Renal cortical epithelial cell (primary cell): ENCODE measurements at regions not wholly inside any gene's neighbourhood (a gene's known extent, or its start where the extent isn't known, plus 50 kb on each side); places are given as distances from the start of the nearest gene placed in this dataset.
A peak's percentile ranks its signal among the peaks of the same experiment; 100 is the strongest.

ENCODE experiments used
- DNase-seq: peaks from one replicate; pipeline ENCODE4 v3.0.0-alpha.2; 2011; ENCODE audit warnings: low read depth

GRCh38 chr7:115475761-115476385 is 554.0 kb downstream of the MDFIC start:
- DNase-seq = peak; percentile 29

DNA sequence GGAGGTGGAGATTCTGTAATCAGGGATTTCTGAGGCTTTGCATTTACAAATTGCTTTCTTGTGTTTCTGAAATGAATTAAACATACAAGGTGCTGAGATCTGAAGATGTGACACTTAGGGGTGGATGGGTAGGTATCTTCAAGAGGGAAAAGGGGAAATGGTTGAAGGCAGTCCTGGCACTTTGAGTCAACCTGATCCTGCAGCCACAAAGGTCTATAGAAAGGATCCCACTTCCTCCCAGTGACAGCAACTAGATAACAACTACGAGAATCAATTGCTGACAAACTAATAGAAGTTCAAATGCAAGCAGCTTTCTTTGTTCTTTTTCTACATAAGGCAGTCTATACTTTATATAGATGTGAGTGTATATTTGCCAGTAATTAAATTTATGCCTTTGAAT is 553.3 kb downstream of the MDFIC start:
- DNase-seq = no peak

GRCh38 chr7:115474137-115474536 is 552.2 kb downstream of the MDFIC start:
- DNase-seq = no peak

DNA sequence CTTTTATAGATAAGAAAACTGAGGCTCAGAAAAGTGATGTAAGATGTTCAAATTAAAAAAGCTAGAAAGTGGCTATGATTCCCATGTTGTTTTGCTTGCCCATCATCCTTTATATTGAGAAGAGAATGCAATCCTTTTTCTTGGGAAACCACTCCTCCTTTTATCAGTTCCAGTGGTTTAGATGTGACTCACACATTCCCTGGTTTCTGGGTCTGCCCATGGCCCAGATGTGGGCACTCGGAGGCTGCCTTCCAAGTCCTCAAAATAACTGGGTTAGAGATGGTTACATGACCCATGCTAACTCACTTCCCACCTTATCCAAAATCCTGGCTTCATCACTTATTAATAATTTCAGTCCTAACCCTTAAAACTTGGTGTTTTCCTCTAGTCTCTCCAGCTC is 550.0 kb downstream of the MDFIC start:
- DNase-seq = peak; percentile 25

DNA sequence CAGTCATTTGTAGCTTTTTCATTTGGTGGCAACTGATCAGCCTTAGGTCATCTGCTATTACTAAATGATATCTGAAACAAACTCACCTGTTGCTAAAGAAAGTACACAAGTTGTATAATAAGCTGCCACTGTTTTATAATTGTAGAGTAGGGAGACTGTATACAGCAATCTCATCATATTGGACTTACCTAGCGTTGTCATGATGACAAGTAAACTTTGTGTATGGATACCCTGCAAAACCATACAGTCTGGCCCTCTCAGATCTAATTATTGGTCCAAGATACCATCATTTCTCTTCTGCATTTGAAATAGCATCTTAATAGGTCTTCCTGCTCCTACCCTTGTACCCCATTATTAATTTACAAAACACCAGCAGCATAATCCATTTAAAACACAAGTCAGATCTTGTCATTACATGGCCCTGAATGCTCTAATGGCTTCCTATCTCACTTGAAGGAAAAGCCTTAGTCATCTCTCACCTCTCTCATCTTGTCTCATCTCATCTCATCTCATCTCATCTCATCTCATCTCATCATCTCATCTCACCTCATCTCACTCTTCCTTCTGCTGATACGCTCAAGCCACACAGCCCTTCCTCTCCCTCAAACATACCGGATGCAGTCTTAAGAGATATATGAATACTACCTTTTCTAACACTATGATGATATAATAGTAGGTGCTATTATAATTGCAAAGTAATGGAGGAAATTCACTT is 540.6 kb downstream of the MDFIC start:
- DNase-seq = no peak

GRCh38 chr7:115449689-115450088 is 527.8 kb downstream of the MDFIC start:
- DNase-seq = no peak

- DNase-seq = no peak
Observed at GRCh38 chr7:115447495-115447894, 525.6 kb downstream of the MDFIC start.

- no peak for DNase-seq
Observed at GRCh38 chr7:115441033-115441432, 519.1 kb downstream of the MDFIC start.

GRCh38 chr7:115435178-115435577 is 513.3 kb downstream of the MDFIC start:
- DNase-seq = no peak

- DNase-seq = no peak
Observed at GRCh38 chr7:115429918-115430317, 508.0 kb downstream of the MDFIC start.

GRCh38 chr7:115417662-115418061 is 495.8 kb downstream of the MDFIC start:
- DNase-seq = no peak

GRCh38 chr7:115410972-115411686 is 489.2 kb downstream of the MDFIC start:
- DNase-seq = no peak

DNA sequence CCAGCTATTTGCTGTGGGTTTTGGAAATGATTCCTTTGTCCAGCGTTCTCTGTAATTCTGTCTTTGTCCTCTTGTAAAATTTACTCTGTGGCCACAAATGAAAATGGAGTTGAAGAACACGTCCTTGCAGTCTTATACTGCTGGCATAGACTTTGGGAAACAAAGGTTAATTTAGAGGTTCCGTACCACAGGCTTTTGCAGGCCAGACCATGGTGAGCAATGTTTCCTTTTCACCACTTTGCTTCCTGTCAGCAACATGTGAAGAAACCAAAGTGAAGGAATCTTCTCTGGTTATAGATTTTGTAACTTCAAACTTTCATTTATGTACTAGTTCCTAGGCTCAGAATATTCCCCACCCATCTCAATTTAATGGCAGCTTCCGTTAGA is 488.5 kb downstream of the MDFIC start:
- DNase-seq = no peak

- DNase-seq = no peak
Observed at GRCh38 chr7:115409682-115410433, 488.0 kb downstream of the MDFIC start.

DNA sequence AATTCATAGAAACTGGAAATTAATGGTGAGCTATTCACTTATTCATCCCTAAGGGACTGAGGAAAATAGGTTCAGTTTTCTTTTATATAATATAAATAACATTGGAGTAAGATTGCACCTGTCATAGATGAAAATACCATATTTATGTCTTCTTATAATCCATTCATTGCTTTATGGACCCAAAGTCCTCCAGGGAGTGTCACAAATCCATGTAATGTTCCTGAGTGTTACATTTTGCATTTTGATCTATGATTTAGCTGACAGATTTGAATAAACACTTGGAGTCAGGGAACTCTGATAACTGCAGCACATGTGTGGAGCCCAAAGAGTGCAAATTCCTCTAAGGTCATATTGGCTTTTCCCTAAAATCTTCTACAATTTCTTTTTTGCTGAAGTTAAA is 484.3 kb downstream of the MDFIC start:
- no peak for DNase-seq

- no peak for DNase-seq
Observed at GRCh38 chr7:115387137-115387536, 465.2 kb downstream of the MDFIC start.

GRCh38 chr7:115379321-115379720 is 457.4 kb downstream of the MDFIC start:
- no peak for DNase-seq

- DNase-seq = no peak
Observed at GRCh38 chr7:115368998-115369397, 447.1 kb downstream of the MDFIC start.

GRCh38 chr7:115363916-115364315 is 442.0 kb downstream of the MDFIC start:
- DNase-seq = no peak

DNA sequence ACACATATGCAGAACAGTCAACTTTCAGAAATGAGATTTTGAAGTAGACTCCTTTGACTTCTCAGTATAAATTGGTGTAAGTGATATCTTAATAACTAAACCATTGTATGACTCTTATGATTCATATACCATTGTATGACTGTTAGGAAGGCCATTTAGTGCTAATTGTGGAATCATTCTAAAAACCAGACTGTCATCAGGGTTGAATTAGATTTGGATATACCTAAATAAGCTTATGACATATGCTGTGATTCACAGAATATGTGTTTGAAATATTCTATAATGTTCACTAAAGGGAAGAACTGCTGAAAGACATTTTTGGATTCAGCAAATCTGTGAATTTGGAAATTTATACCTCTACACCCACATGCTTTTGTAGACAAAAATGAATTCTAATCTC is 438.1 kb downstream of the MDFIC start:
- no peak for DNase-seq

DNA sequence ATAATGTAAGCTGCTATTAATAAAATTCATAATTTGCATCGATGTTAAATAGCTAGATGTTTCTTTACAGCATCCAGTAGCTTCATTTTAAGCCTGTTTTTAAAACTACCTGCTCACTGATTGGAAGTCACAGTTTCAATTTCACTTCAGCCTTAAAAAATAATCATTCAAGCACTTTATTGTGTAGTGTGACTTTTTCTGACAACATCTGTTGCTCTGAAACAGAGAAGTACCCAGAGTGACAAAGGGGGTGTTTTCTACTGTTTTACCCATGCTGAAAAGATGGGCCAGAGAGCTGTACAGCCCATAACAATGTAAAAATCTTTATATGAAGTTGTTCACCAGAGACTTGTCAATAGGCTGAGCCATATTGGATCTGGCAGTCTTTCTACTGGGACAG is 437.2 kb downstream of the MDFIC start:
- no peak for DNase-seq

GRCh38 chr7:115357703-115357999 is 435.8 kb downstream of the MDFIC start:
- no peak for DNase-seq
